ENCODE measurements at regions not wholly inside any gene's neighbourhood (a gene's known extent, or its start where the extent isn't known, plus 50 kb on each side); places are given as distances from the start of the nearest gene placed in this dataset.

- Histone ChIP-seq H3K4me1 (ENCODE audit: control insufficient read depth, insufficient read depth, low read length) (no peaks in the 10 kb centered on the region), H3K9ac (ENCODE audit: low read depth, low read length) (no peak overlapping the region), H3K36me3 (ENCODE audit: control insufficient read depth, insufficient read depth, low read length) (no peaks in the 10 kb centered on the region), H4K8ac (ENCODE audit: low read depth in 2 of 2, low read length in 2 of 2) (no peak overlapping the region), H2AFZ (replicated peaks; ENCODE audit: low read length, poor library complexity) (no peak overlapping the region), H3K9me1 (ENCODE audit: insufficient read depth, low read length) (no peaks in the 10 kb centered on the region), H3K27me3 (ENCODE audit: control insufficient read depth, insufficient read depth, low read length) (no peaks in the 10 kb centered on the region), H3K79me1 (ENCODE audit: low read depth in 1 of 2, low read length in 2 of 2) (no peaks in the 10 kb centered on the region), H2AK9ac (replicated peaks; ENCODE audit: low read depth, low read length, poor library complexity) (no peak overlapping the region), H3K18ac (ENCODE audit: low read depth, low read length) (no peak overlapping the region), H4K91ac (ENCODE audit: insufficient read depth, low read depth, low read length) (no peak overlapping the region), H3K4ac (ENCODE audit: low read depth, low read length) (no peak overlapping the region), H3K4me2 (ENCODE audit: low read depth, low read length) (no peak overlapping the region), H3K27ac (ENCODE audit: insufficient read depth, low read length) (no peak overlapping the region), H2AK5ac (ENCODE audit: low read depth, low read length) (no peak overlapping the region), H3K4me3 (ENCODE audit: insufficient read depth, low read depth, low read length) (no peak overlapping the region), H2BK5ac (ENCODE audit: low read depth, low read length, poor library complexity, severe bottlenecking) (no peak overlapping the region), H2BK15ac (ENCODE audit: low read depth, low read length) (no peak overlapping the region), H2BK20ac (ENCODE audit: low read depth, low read length) (no peak overlapping the region), H3K23ac (ENCODE audit: low read depth, low read length) (no peak overlapping the region), H4K20me1 (ENCODE audit: insufficient read depth, low read length) (no peaks in the 10 kb centered on the region), H3K14ac (replicated peaks; ENCODE audit: low read depth, low read length) (no peak overlapping the region), H3K9me3 (ENCODE audit: control insufficient read depth, insufficient read depth, low read length) (peaks cover 7% of the 10 kb centered on the region), H3K56ac (ENCODE audit: extremely low read depth, insufficient read depth, low read length) (no peak overlapping the region), H4K5ac (ENCODE audit: low read depth, low read length) (no peak overlapping the region), H2BK120ac (ENCODE audit: low read depth, low read length) (no peak overlapping the region)
- DNase-seq (no peak), ATAC-seq (ENCODE audit: low read depth) (no peak)
- ChIA-PET CTCF (no interaction called here), POLR2A (ENCODE audit: unreplicated experiment) (no interaction called here)
- no peak for TF ChIP-seq CTCF (conservative IDR thresholded peaks at IDR 0.05; ENCODE audit: low read depth, low read length)
- TF ChIP-seq RFX5 (IDR thresholded peaks at IDR 0.05; ENCODE audit: low read depth, low read length), result no peak
- no peak for TF ChIP-seq MXI1 (IDR thresholded peaks at IDR 0.05; ENCODE audit: borderline replicate concordance, low read depth, low read length)
- no peak for TF ChIP-seq USF2 (IDR thresholded peaks at IDR 0.05; ENCODE audit: low read depth, low read length)
- no peak for TF ChIP-seq NFE2L2 (IDR thresholded peaks at IDR 0.05; ENCODE audit: low read depth, low read length)
- no peak for TF ChIP-seq MAFK (IDR thresholded peaks at IDR 0.05; ENCODE audit: low read depth, low read length)
- TF ChIP-seq ELK1 (IDR thresholded peaks at IDR 0.05; ENCODE audit: borderline replicate concordance, low read depth, low read length), result no peak
- no peak for TF ChIP-seq SMC3 (IDR thresholded peaks at IDR 0.05; ENCODE audit: low read depth, low read length)
- TF ChIP-seq CHD1 (IDR thresholded peaks at IDR 0.05; ENCODE audit: low read depth, low read length), result no peak
- TF ChIP-seq RCOR1 (IDR thresholded peaks at IDR 0.05; ENCODE audit: insufficient replicate concordance, low read length), result no peak
- dilution Hi-C loops (cut with HindIII; ENCODE audit: low sequenced_read_pairs, unreplicated experiment) (no loop called here), intact Hi-C loops (cut with micrococcal nuclease) (no loop called here), in situ Hi-C loops (cut with MboI; ENCODE audit: low sequenced_read_pairs) (no loop called here)
- no TSS peak for BruUV-seq (replicated peaks)
- WGBS, 2 experiments (ENCODE audit: extremely low coverage in 2 of 2, insufficient read length in 1 of 2), result no CpG with 5 or more reads among the region's 1 CpG
Measured at GRCh38 chr3:18810306-18810661, 338.0 kb upstream of the KCNH8 start.
